ENCODE measurements at regions not wholly inside any gene's neighbourhood (a gene's known extent, or its start where the extent isn't known, plus 50 kb on each side); places are given as distances from the start of the nearest gene placed in this dataset.

DNA sequence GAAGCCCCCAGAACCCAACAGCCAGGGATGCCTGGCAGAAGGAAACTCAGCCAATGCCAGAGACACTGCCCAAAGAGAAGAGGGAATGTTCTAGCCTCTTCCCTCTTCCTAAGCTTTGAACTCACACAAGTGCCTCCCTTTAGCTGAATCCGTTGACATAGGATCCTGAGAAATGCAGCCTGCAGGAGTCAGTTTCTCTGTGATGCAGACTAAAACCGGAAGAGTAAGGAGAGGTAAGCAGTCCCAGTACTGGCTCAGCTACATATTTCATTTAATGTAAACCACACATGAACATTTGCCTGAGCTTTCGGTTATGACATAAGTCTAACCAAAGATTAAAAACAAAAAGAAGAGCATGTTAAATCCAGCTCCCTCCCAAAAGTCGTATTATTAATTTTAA is 768.7 kb downstream of the TBL1XR1 start:
- Histone ChIP-seq H3K4me3 (no peak overlapping the region), H3K36me3 (ENCODE audit: control insufficient read depth, insufficient read depth, low read length) (no peaks in the 10 kb centered on the region), H3K4me1 (replicated peaks in 1 of 2; ENCODE audit: control insufficient read depth in 2 of 2, insufficient read depth in 2 of 2, low read length in 2 of 2) (no peaks in the 10 kb centered on the region), H3K4me2 (ENCODE audit: insufficient read depth, low read length) (no peak overlapping the region), H2AFZ (ENCODE audit: low read depth, low read length) (no peak overlapping the region), H3K27ac (ENCODE audit: extremely low read depth, low read depth, low read length) (no peak overlapping the region), H3K9me3 (replicated peaks; ENCODE audit: control insufficient read depth, insufficient read depth, low read depth, low read length) (no peaks in the 10 kb centered on the region; the same call in none of the 2 replicates), H3K9ac (ENCODE audit: insufficient read depth in 1 of 2, low read depth in 2 of 2, low read length in 2 of 2) (no peak overlapping the region), H3K79me2 (ENCODE audit: control insufficient read depth, insufficient read depth, low read length) (no peaks in the 10 kb centered on the region), H3K27me3 (ENCODE audit: control insufficient read depth in 2 of 2, insufficient read depth in 2 of 2, low read length in 2 of 2) (no peaks in the 10 kb centered on the region), H4K20me1 (replicated peaks; ENCODE audit: control insufficient read depth, insufficient read depth, low read length) (no peaks in the 10 kb centered on the region), H3K9me1 (ENCODE audit: control insufficient read depth, insufficient read depth, low read length) (no peaks in the 10 kb centered on the region)
- DNase-seq (ENCODE audit: extremely low read depth in 1 of 4, low spot score in 3 of 4) (no peak), FAIRE-seq (no peak), ATAC-seq (no peak)
- 2% methylated on average over 4 of the region's 4 CpGs for WGBS (ENCODE audit: insufficient coverage, low coverage, missing lambda C conversion rate)
- intact Hi-C loops (cut with micrococcal nuclease) (no loop called here), in situ Hi-C loops (cut with MboI) (no loop called here)
- BruUV-seq (replicated peaks): no TSS peak
- CTCF ChIA-PET (ENCODE audit: low intra/inter-chr PET ratio): no interaction called here
- TF ChIP-seq KAT2B (IDR thresholded peaks at IDR 0.05; ENCODE audit: low read depth, low read length) (no peak), TFAM (CRISPR knock-in tag; conservative IDR thresholded peaks at IDR 0.05) (no peak), ZNF785 (CRISPR knock-in tag; IDR thresholded peaks at IDR 0.05) (no peak), ZNF395 (CRISPR knock-in tag; IDR thresholded peaks at IDR 0.05) (no peak), CHD4 (IDR thresholded peaks at IDR 0.05; ENCODE audit: insufficient read depth, insufficient replicate concordance, low read depth, low read length, poor library complexity, severe bottlenecking) (no peak), KLF16 (IDR thresholded peaks at IDR 0.05) (no peak), RBM34 (IDR thresholded peaks at IDR 0.05; ENCODE audit: borderline replicate concordance, insufficient read depth, low read length) (no peak), PHB (CRISPR knock-in tag; IDR thresholded peaks at IDR 0.05) (no peak), FOXA1 (IDR thresholded peaks at IDR 0.05; ENCODE audit: borderline replicate concordance) (no peak), RAD21 (CRISPR knock-in tag; conservative IDR thresholded peaks at IDR 0.05 in 1 of 2, IDR thresholded peaks at IDR 0.05 in 1 of 2) (no peak), ZNF224 (CRISPR knock-in tag; IDR thresholded peaks at IDR 0.05) (no peak), ZFP1 (CRISPR knock-in tag; IDR thresholded peaks at IDR 0.05) (no peak), POLR2AphosphoS5 (IDR thresholded peaks at IDR 0.05; ENCODE audit: control insufficient read depth, insufficient read depth, low read depth, low read length) (no peak), POLR3G (IDR thresholded peaks at IDR 0.05; ENCODE audit: extremely low read depth, insufficient read length, insufficient replicate concordance) (no peak), CHD1 (IDR thresholded peaks at IDR 0.05; ENCODE audit: low read length) (no peak), POU5F1 (IDR thresholded peaks at IDR 0.05; ENCODE audit: borderline replicate concordance, low read depth, low read length, partially characterized antibody) (no peak)
- TF ChIP-seq, protein P1, sequence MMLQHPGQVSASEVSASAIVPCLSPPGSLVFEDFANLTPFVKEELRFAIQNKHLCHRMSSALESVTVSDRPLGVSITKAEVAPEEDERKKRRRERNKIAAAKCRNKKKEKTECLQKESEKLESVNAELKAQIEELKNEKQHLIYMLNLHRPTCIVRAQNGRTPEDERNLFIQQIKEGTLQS (IDR thresholded peaks at IDR 0.05): no peak
- TF ChIP-seq, protein P1 (CRISPR knock-in tag; conservative IDR thresholded peaks at IDR 0.05): no peak
- TF ChIP-seq, protein P2, sequence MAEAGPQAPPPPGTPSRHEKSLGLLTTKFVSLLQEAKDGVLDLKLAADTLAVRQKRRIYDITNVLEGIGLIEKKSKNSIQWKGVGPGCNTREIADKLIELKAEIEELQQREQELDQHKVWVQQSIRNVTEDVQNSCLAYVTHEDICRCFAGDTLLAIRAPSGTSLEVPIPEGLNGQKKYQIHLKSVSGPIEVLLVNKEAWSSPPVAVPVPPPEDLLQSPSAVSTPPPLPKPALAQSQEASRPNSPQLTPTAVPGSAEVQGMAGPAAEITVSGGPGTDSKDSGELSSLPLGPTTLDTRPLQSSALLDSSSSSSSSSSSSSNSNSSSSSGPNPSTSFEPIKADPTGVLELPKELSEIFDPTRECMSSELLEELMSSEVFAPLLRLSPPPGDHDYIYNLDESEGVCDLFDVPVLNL (CRISPR knock-in tag; IDR thresholded peaks at IDR 0.05; ENCODE audit: low read depth): no peak
- TF ChIP-seq, protein P3, sequence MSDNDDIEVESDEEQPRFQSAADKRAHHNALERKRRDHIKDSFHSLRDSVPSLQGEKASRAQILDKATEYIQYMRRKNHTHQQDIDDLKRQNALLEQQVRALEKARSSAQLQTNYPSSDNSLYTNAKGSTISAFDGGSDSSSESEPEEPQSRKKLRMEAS (CRISPR knock-in tag; IDR thresholded peaks at IDR 0.05): no peak
- POLR2A ChIA-PET: no interaction called here

Measured in K562 (cell line).